NCI-H2171 (cell line): ENCODE measurements at regions not wholly inside any gene's neighbourhood (a gene's known extent, or its start where the extent isn't known, plus 50 kb on each side); places are given as distances from the start of the nearest gene placed in this dataset.
A peak's percentile ranks its signal among the peaks of the same experiment; 100 is the strongest.

Experiments
- DNase-seq: peaks from one replicate; lab custom pipeline; 2025; lab: John Stamatoyannopoulos, UW

DNA sequence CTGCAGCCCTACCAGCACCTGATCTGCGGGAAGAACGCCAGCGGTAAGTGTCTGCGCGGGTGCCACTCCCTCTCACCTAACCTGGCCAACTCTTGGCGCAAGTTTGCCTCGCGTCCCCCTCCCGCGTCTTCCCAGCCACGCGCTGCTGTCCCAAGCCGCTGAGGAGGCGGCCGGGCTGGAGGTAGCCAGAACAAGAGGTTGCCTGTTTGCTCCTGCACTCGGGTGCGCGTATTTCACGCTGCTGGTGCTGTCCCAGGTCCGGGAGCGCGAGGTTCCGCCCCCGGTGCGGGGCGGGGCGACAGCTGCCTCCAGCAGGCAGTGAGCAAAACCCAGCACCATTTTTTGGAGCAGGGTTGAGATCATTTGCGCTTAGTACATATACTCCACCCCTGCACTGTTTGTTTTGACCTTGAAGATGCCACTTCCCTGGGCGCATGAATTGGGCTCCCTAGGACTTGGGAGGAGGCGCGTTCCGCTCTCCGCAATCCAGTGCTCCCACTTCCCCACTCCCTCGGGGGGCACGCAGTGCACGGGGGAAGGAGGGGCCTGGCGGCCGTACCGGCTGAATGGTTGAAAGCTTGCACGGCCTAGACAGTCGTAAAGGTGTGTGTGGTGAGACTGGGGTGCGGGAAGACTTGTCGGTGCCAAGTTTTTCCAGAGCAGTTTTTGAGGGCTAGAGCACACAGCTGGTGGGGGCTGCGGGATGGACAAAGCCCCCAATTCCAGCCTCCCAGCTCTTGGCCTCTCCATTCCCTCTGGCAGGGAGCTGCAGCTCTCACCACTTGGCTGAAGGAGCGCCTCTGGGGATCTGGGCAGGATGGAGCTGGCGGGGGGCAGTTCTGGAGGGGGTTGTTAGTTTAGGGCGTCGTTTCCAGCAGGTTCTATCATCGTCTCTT is 226.9 kb upstream of the CRY1 start:
- DNase-seq: peak; percentile 50

DNA sequence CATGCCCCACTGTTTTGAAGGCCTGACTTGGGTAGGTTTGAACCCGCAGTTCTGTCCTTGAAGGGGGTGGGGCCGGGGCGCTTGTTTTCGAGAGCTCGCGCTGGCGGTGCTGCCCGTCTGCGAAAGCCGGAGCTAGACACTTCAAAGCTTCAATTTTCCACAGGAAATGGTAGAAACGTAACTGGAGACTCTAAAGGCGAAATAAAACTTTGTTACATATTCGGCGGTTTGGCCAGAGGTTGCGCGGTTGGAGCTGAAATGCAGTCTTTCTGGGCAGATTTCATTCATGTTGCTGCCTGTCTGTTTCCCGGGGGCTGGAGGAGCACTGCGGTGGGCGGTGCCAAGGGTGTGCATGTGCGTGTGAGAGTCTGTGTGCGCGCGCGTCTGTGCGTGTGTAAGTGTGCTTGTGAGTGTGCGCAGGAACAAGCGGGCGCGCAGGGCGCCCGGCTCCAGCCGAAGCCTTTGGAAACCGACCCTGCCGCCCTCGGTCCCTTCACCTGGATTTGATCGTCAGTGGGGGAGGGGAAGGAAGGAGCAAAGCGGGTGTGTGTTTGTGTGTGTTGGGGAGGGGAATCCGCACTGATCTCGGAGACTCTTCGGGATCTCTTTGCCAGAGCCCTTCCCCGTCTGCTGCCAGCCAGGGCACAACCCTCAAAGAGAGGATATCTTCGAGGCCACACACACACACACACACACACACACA is 227.7 kb upstream of the CRY1 start:
- peak; percentile 63 for DNase-seq

DNA sequence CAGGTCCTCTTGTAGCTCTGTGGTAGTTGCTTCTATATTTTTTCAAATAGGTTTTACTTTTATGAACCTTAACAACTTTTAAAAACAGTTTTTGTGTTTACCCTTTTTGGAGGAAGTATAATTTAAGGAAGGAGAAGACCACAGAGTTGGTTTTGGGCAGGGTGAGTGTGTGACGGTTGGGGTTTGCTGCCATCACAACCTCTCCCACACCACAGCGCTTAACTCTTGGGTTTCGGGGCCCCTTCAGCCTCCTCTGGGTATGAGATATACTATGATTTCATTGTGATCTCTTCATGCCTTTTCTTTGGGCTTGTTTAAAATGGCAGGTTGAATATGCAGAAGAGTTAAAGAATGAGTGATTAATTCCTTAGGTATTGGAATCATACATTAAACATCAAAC is 228.7 kb upstream of the CRY1 start:
- DNase-seq: no peak

DNA sequence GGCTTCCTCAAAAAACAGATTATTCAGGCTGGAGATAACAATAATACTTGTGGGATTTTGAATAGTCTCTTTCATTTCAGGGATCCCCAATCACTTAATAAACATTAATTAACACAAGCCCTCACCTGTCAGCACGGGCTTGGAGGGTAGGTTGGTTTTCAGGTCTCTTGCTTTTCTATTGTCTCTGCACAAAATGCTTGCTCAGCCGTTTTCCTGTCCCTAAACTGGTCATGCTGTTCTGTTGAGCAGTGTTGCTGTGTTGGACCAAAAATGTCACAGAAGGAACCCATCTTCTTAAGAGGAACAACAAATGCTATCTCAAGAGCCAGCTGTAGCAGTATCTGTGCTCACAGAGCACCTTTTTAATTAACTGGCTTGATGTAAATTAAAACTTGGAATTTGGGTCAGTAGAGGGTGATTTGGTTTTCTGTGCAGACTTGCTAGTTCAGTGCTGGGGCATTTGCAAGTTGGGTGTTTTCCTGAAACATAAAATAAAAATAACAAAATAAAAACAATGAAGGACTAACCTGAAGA is 231.8 kb upstream of the CRY1 start:
- no peak for DNase-seq

DNA sequence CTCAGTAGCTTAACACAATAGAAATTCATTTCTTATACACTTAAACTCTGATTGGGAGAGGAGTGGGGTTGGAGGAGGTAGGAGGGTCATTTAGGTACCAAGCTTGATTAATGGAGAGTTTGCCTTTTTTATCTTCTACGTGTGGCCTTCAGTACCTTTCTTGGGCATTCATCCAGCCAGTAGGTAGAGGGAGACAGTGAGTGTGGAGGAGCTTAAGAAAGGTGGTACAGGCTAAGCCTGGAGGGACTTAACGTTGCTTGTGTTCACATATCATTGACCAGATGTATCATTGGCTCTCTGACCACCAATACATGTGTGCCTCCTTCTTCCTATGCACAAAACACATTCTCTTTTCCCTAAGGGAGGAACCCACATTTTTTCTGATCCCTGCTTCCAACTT is 232.9 kb upstream of the CRY1 start:
- DNase-seq: no peak

DNA sequence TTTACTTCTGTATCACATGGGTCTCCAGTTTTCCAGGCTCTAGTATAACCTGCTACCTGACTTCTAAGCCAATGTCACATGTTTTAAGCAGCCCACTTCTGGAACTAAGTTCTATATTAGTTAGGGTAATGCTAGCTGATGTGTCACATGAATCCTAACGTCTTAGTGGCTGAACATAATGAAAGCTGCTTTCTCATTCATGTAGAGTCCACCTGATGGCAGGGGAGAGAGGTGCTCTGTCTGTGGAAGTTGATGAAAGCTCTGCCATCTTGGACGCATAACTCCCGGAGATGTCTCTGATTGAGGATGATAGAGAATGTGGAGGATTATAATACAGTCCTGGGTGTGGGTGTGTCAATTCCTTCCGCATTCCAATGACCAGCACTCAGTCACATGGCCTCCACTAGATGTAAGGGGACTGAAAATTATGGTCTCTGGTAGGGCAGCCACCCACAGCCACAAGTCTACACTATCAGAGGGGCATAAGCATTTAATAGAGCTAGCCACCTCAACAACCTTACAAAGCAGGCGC is 234.4 kb upstream of the CRY1 start:
- no peak for DNase-seq

DNA sequence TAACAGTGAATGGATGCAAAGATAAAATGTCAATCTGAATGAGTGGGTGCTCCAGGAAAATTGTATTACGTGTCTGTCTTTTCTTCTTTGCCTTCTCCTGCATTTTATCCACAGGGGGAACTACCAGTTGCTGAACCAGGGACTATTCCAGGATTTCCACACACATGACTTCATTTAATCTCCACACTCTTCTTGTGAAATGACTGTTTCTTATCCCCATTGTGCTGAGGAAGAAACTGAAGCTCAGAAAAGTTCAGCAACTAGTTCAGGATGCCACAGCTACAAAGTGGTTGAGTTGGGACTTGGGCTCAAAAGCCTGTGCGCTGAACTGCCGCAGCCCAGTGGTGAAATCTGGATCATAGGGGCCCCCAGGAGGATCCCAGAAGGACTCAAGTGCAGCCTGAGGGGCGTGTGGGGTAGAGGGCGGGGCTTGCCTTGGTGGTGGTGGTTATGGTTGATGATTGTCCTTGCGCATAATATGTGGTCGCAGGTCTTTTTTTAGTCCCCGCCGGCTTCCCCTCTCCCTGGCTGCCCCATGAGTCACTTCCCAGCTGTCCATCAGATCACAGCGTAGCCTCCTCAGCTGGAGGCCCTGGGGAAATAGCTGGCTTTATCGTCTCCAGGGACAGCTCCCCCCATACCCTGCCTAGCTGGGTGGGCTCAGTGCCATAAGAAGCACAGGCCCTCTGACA is 235.2 kb upstream of the CRY1 start:
- no peak for DNase-seq

DNA sequence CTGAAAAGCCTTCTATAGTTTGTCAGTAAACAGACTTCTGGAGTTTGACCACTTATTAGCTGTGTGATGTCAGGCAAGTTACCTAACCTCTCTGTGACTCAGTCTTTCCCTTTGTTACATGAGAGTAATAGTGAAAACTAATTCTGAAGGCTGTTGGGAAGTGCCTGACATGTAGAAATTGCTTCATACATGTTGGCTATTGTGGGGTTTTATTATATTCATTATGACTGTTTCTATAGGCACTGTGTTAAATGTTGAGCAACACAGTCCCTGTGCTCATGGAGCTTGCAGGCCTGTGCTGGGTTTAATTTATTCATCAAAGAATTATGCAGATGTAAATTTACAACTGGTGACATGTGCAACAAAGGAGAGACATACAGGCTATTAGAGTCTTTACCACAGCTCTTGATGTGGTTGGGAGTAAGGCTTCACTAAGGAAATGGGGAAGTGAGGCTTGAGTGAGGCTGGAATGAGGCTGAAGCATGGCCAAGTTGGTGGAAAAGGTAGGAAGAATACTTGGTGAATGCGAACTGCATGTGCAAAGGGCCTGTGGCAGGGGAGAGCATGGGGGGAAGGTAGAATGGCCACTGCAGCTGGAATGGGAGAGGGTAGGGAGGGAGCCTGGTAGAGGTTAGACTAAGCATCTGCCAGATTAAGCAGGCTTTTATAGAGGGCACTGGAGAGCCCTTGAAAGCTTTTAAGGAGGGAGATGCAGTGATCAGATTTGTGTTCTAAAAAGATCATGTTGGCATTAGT is 236.4 kb upstream of the CRY1 start:
- DNase-seq: no peak

DNA sequence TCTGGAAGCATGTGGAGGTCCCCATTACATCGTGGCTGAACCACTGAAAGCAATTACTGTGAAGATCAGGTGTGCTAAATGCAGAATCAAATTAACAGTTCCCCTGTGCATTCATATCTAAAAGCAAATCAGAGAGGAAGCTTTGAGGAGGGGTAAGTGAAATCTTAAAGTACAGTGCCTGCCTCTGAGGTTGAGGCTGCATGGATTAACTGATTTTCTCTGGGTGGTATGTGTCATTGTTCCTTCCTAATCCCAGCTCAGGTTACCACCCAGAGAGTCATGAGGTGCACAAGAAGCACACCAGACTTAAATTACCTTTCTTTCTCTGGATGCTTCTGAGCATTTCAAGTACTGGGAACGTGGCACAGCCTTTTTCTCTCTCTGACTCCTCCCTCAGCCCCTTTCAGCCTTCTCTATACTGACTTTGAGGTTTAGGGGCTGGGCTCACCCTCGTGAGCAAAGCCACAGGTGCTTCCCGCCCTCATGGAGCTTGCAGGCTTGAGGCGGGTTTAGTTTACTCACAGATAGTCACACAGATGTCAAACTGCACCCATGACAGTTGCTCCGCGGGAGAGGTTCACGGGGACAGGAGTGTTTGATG is 237.6 kb upstream of the CRY1 start:
- DNase-seq: peak; percentile 24

DNA sequence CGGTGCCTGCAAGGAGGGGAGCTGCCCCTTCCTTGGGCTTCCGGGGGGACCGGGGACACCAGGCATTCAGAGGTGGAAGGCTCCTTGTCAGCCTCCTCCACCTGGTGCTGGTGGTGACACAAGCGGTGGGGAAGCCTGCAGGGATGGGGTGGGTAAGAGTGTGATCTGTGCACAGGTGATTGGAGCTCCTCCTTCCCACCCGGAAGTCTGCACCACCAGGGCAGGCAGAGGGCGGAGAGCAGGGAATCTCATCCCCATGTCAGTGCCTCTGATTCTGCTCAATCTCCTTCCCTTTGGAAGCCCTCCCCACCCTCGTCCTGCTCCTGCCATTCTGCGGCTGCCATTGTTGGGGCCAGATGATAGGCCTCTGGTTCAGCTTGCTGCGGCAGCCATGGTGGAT is 238.1 kb upstream of the CRY1 start:
- no peak for DNase-seq

DNA sequence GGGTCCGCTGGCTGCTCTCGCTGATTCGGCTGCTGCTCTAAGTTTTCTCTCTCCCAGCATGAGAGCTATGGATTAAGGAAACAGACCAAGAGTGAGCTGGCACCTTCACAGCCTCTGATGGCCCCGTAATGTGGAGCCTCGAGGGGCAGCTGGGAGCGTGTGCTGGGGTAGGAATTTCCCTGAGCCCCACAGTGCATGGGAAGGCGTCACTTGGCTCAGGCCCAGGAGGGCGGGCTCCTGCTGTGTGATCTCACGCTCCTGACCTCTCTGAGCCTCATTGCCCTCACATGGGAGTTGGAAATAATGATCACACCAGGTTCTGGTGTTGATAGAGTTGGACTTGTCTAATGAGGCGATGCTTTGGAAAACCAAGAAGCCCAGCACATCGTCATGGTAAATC is 238.6 kb upstream of the CRY1 start:
- no peak for DNase-seq

DNA sequence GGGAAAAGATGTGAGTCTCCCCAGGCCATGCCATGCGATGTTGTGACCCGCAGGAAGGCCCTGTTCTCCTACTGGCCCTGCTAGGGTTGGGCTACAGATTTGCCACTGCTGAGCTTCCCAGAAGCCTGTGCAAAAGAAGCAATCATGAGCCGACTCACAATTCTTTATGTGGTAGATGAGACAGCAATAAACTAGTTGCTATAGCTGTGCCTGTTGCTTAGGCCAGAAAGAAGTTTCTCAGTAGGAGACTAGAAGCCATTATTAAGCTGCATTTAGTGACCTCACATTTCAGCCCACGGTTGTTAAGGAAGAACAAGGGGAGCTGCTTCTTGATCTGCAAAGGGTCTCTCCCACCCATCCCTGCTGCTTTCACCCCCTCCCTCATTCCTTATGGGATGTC is 239.4 kb upstream of the CRY1 start:
- DNase-seq: no peak

DNA sequence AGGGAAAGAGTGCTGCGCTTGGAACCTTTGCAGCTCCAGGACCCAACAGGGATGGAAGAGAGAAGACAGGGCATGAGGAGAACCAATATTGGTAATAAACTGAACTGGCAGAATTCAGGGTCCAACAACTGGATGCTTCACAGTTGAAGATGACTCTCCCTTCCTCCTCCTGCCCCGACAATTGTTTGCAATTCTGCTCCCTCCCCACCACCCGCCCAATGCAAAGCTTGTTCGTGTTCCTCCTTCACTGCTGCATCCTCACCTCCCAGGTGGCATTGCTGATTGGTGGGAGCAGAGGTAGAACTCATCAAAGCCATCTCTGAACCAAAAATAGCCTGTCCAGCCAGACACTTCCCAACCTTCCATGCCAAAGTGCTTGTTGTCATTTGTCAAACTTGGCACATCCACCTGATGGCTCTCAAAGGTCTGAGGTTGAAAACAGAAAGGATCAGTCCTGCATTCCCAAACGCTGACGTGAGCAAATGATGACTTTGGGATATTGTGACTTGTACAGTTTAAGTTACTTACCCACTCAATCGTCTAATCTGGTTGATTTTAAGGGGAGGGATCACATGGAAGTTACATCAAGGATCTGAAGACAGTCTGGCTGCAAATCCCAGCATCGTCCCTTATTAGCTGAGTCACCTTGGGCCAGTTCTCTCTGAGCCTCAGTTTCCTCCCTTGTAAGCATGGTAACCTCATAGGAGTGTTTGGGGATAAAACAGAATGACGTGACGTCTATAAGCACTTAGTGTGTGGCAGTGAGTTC is 242.6 kb upstream of the CRY1 start:
- no peak for DNase-seq

DNA sequence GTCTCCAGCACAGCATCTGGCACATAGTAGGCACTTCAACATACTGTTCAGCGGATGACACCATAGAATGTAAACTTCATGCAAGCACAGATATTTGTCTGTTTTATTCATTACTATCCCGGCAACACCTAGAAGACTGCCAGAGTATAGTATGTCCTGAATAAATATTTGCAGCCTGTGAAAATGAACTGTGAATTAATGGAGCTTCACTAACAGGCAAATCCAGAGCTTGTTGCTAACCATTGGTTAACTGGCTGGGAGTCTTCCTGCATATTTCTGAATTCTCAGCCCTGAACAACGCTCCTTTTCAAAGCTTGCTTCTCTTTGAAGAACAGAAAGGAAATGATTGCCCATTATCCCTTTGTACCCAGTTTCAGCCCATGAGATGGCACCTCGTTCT is 243.3 kb upstream of the CRY1 start:
- no peak for DNase-seq

DNA sequence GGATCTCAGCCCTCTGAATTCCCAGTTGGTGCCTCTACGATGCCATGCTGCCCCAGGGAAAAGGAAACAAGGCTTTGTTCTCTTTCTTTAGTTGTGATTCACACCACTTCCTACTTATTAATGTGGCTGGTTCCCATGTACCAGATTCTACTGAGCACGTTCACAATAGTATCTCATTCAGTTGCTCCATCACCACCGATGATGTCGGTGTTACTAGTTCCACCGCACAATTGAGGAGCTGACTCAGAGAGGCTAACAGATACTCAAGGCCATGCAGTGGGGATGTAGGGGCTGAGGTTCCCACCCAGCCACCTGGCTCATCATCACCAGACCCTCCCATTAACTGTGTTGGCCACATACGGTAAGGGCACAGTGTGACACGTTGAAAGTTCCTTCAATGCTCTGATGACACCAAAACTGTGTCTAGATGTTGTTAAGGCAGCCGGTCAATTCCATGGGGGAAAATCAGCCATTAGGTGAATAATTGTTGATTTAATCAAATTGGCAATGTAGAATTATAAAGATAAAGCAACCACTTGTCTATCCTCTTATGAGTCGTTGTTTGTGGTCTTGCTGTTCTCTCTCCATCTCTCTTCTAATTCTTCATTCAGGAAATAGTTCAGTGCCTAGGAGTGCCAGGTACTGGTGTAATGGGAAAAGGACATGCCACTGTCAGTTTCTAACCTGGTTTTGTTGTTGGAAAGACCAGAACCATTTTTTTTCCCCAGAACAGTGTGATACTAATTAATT is 244.2 kb upstream of the CRY1 start:
- no peak for DNase-seq

DNA sequence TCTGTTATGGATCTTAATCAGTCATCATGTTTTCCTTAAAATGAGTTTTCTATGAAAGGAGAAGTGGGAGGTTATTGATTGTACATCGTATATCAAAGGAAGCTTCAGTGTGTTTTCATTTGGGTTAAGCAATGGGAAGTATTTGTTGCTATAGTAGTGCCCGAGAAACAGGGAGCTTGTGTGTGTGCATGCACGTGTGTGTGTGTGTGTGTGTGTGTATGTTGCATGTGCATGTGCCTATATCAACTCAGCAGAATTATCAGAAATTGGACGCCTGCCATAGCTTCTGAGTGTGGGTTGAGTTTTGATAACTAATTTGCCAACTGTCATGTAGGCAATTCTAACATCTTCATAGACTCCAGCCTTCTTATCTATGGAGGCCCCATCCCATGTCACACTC is 246.1 kb upstream of the CRY1 start:
- no peak for DNase-seq

DNA sequence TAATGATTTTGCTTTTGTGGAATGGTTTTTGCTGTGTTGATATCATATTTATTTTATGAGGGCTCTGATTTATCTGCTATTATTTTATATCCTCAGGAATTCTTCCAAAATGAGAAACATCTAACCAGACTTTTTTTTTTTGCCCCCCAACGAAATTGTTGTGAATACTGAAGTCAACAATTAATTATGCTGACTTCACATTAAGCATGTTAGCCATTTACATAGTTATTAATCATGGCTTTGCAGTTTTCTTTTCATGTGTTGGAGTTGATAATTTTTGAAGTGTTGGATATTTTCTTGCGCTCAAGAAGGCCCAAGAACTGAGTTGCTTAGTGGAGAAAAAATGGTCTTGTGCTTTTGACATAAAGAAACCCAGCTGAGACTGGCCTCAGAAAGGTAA is 246.6 kb upstream of the CRY1 start:
- no peak for DNase-seq

DNA sequence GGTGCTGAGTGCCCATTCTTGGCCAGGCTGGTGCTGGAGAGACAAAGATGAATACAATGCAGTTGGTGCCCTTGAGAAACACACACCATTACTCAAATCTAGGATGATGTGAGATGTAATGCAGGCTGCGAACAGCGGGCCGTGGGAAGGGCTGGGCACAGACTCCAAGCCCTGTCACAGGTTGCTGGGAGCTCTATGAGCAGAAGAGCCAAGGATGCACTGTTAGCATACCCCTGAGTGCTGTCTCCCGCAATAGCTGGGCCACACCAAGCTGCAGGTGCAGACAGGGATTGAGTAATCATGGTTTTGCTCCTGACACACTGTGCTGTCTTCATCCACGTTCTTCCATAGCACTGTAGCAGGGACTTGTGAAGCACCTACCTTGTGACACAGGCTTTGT is 247.5 kb upstream of the CRY1 start:
- DNase-seq: no peak

DNA sequence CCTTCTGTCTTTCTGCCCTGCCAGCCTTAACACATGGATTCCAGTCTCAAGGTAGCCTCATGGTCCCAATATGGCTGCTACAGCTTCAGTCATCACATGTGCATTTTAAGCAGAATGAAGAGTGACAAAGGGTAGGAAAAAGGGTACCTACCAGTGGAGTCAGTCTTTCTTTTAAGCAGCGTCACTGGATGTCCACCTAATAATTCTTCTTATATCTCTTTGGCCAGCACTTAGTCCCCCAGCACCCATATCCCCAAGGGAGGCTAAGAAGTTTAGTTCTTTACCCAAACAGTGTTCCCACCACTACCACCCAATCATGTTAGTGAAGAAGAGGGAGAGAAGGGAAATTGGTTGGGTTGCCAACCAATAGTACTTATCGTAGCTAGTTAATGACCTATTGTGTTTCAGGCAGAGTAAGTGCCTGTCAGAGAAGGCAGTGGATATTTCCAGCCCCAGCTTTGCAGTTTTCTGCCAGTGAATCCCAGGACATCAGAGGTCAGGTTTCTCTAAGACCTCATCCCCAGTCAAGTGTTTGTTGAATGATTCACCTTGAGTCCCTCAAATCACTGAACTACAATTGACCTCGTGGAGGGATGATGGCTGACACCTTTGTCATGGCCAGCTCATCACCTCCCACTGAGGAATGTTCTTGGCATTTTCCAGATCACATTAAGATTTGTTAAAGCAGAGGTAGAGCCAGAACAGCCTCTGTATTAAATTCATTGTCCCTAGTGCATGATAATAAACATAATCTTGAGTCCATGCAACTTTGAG is 250.9 kb upstream of the CRY1 start:
- DNase-seq: no peak
